ENCODE measurements at regions not wholly inside any gene's neighbourhood (a gene's known extent, or its start where the extent isn't known, plus 50 kb on each side); places are given as distances from the start of the nearest gene placed in this dataset.

DNA sequence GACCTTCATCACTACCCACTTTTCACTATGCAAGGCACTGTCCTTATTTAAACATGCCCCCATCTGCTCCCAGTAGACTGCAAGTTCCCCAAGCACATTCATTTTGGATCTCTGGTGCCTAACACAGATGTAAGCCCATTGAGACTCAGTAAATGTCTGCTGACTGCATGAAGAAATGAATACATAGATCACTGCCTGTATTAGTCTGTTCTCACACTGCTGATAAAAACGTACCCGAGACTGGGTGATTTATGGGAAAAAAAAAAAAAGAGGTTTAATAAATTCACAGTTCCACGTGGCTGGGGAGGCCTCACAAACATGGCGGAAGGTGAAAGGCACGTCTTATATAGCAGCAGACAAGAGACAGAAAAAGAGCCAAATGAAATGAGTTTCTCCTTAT lies 204.9 kb downstream of the ATG4C start:
- no peaks in the 10 kb centered on the region for H4K20me1 ChIP-seq (ENCODE audit: control insufficient read depth, insufficient read depth, low read length, poor library complexity, severe bottlenecking)
- no peak overlapping the region for H3K4me3 ChIP-seq (ENCODE audit: control extremely low read depth in 1 of 5, extremely low read depth in 1 of 5, insufficient read depth in 1 of 5, low read depth in 2 of 5, low read length in 4 of 5)
- TF ChIP-seq, protein P1, sequence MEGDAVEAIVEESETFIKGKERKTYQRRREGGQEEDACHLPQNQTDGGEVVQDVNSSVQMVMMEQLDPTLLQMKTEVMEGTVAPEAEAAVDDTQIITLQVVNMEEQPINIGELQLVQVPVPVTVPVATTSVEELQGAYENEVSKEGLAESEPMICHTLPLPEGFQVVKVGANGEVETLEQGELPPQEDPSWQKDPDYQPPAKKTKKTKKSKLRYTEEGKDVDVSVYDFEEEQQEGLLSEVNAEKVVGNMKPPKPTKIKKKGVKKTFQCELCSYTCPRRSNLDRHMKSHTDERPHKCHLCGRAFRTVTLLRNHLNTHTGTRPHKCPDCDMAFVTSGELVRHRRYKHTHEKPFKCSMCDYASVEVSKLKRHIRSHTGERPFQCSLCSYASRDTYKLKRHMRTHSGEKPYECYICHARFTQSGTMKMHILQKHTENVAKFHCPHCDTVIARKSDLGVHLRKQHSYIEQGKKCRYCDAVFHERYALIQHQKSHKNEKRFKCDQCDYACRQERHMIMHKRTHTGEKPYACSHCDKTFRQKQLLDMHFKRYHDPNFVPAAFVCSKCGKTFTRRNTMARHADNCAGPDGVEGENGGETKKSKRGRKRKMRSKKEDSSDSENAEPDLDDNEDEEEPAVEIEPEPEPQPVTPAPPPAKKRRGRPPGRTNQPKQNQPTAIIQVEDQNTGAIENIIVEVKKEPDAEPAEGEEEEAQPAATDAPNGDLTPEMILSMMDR (IDR thresholded peaks at IDR 0.05), result no peak
- DNase-seq (no peak), ATAC-seq (ENCODE audit: low read depth) (no peak)
- Mint-ChIP-seq H3K27ac (no peak overlapping the region), H3K9me3 (ENCODE audit: insufficient read depth) (no peaks in the 10 kb centered on the region), H3K4me3 (no peak overlapping the region), H3K27me3 (peaks cover 38% of the 10 kb centered on the region), H3K4me1 (no peaks in the 10 kb centered on the region)
- intact Hi-C loops (cut with micrococcal nuclease), result no loop called here
- POLR2A ChIA-PET, result no interaction called here
- no peak overlapping the region for H3K4me2 ChIP-seq (replicated peaks; ENCODE audit: low read depth, low read length, poor library complexity, severe bottlenecking)
- no peaks in the 10 kb centered on the region for H3K9me3 ChIP-seq (ENCODE audit: control extremely low read depth in 1 of 3, control insufficient read depth in 2 of 3, insufficient read depth in 1 of 3, low read length in 2 of 3)
- no peaks in the 10 kb centered on the region for H3K36me3 ChIP-seq (replicated peaks in 1 of 2; ENCODE audit: control extremely low read depth in 1 of 2, control insufficient read depth in 1 of 2, extremely low read depth in 1 of 2, insufficient read depth in 2 of 2, low read length in 1 of 2)
- 80% methylated on average over 1 of the region's 5 CpGs for WGBS (ENCODE audit: insufficient coverage)
- H3K4me1 ChIP-seq (ENCODE audit: control insufficient read depth in 2 of 2, insufficient read depth in 2 of 2, low read length in 2 of 2), result no peaks in the 10 kb centered on the region
- CTCF ChIA-PET, result no interaction called here
- H3K9ac ChIP-seq (ENCODE audit: low read length), result no peak overlapping the region
- H3K79me2 ChIP-seq (ENCODE audit: control insufficient read depth, insufficient read depth, low read length), result no peaks in the 10 kb centered on the region
- H3K27ac ChIP-seq (ENCODE audit: low read length in 2 of 2), result no peak overlapping the region
- no peak overlapping the region for H2AFZ ChIP-seq (ENCODE audit: insufficient read depth, low read depth, low read length, poor library complexity, severe bottlenecking)
- peaks cover 0 to 2% (median 0%) of the 10 kb centered on the region in 4 experiments for H3K27me3 ChIP-seq (replicated peaks in 1 of 4; ENCODE audit: control extremely low read depth in 1 of 4, control insufficient read depth in 3 of 4, insufficient read depth in 4 of 4, low read length in 3 of 4)

DNA sequence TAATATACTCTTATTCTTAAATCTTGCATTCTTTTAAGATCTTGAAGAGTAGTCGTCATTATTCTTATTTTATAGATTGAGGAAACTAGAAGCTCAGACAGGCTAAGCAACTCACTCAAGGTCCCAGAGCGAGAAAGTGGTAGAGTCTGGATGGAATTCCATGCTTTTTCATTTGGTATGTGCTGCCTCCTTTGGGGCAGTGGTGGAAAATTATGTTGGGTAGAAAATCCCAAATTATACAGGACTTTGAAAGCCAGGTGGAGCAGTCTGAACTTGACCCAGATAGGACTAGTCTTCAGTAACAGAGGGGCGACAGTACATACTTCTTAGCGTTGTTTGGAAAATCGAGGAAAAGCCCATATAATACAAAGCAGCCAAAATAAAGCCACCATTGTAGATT lies 205.6 kb downstream of the ATG4C start:
- Histone ChIP-seq H3K9ac (ENCODE audit: low read length) (no peak overlapping the region), H3K4me1 (ENCODE audit: control insufficient read depth in 2 of 2, insufficient read depth in 2 of 2, low read length in 2 of 2) (no peaks in the 10 kb centered on the region), H3K4me3 (ENCODE audit: control extremely low read depth in 1 of 5, extremely low read depth in 1 of 5, insufficient read depth in 1 of 5, low read depth in 2 of 5, low read length in 4 of 5) (no peak overlapping the region), H3K79me2 (ENCODE audit: control insufficient read depth, insufficient read depth, low read length) (no peaks in the 10 kb centered on the region), H3K4me2 (replicated peaks; ENCODE audit: low read depth, low read length, poor library complexity, severe bottlenecking) (no peak overlapping the region), H3K9me3 (ENCODE audit: control extremely low read depth in 1 of 3, control insufficient read depth in 2 of 3, insufficient read depth in 1 of 3, low read length in 2 of 3) (no peaks in the 10 kb centered on the region), H3K36me3 (replicated peaks in 1 of 2; ENCODE audit: control extremely low read depth in 1 of 2, control insufficient read depth in 1 of 2, extremely low read depth in 1 of 2, insufficient read depth in 2 of 2, low read length in 1 of 2) (no peaks in the 10 kb centered on the region), H3K27me3 (replicated peaks in 1 of 4; ENCODE audit: control extremely low read depth in 1 of 4, control insufficient read depth in 3 of 4, insufficient read depth in 4 of 4, low read length in 3 of 4) (peaks cover 0 to 2% (median 0%) of the 10 kb centered on the region in 4 experiments), H4K20me1 (ENCODE audit: control insufficient read depth, insufficient read depth, low read length, poor library complexity, severe bottlenecking) (no peaks in the 10 kb centered on the region), H3K27ac (ENCODE audit: low read length in 2 of 2) (no peak overlapping the region), H2AFZ (ENCODE audit: insufficient read depth, low read depth, low read length, poor library complexity, severe bottlenecking) (no peak overlapping the region)
- ATAC-seq (ENCODE audit: low read depth), result no peak
- CTCF ChIA-PET, result no interaction called here
- POLR2A ChIA-PET, result no interaction called here
- Mint-ChIP-seq H3K4me1 (no peaks in the 10 kb centered on the region), H3K4me3 (no peak overlapping the region), H3K27ac (no peak overlapping the region), H3K27me3 (peaks cover 34% of the 10 kb centered on the region), H3K9me3 (ENCODE audit: insufficient read depth) (no peaks in the 10 kb centered on the region)
- DNase-seq, result no peak
- WGBS (ENCODE audit: insufficient coverage), result 89% methylated on average over 2 of the region's 5 CpGs
- TF ChIP-seq, protein P1 (IDR thresholded peaks at IDR 0.05), result no peak
- no peak for TF ChIP-seq EZH2 (IDR thresholded peaks at IDR 0.05; ENCODE audit: borderline replicate concordance, insufficient read depth, low read depth, low read length, poor library complexity, severe bottlenecking)
- intact Hi-C loops (cut with micrococcal nuclease), result no loop called here

All from B cell (primary cell).